Ishikawa (cell line): ENCODE measurements at regions not wholly inside any gene's neighbourhood (a gene's known extent, or its start where the extent isn't known, plus 50 kb on each side); places are given as distances from the start of the nearest gene placed in this dataset.

Source experiments
- CEBPB ChIP-seq: IDR thresholded peaks from 2 replicates; pipeline ENCODE4 v1.6.1; 2012
- CREB1 ChIP-seq: IDR thresholded peaks from 2 replicates; pipeline ENCODE4 v1.6.1; 2012; ENCODE audit warnings: low read depth
- EGR1 ChIP-seq: IDR thresholded peaks from 2 replicates; pipeline ENCODE4 v1.6.1; 2012
- EP300 ChIP-seq: IDR thresholded peaks from 2 replicates; pipeline ENCODE4 v1.6.1; 2012; ENCODE audit warnings: borderline replicate concordance
- FOXM1 ChIP-seq: IDR thresholded peaks from 2 replicates; pipeline ENCODE4 v1.6.1; 2012; ENCODE audit warnings: low read depth, borderline replicate concordance
- MAX ChIP-seq: IDR thresholded peaks from 2 replicates; pipeline ENCODE4 v1.6.1; 2012
- NFIC ChIP-seq: IDR thresholded peaks from 2 replicates; pipeline ENCODE4 v1.6.1; 2012
- RAD21 ChIP-seq: IDR thresholded peaks from 2 replicates; pipeline ENCODE4 v1.6.1; 2012; ENCODE audit warnings: low read depth
- REST ChIP-seq: IDR thresholded peaks from 2 replicates; pipeline ENCODE4 v1.6.1; 2012; ENCODE audit warnings: low read depth, mild to moderate bottlenecking
- TAF1 ChIP-seq: IDR thresholded peaks from 2 replicates; pipeline ENCODE4 v1.6.1; 2012; ENCODE audit warnings: low read depth, mild to moderate bottlenecking
- TCF12 ChIP-seq: IDR thresholded peaks from 2 replicates; pipeline ENCODE4 v1.6.1; 2012; ENCODE audit warnings: low read depth
- TEAD4 ChIP-seq: IDR thresholded peaks from 2 replicates; pipeline ENCODE4 v1.6.1; 2012
- USF1 ChIP-seq: IDR thresholded peaks from 2 replicates; pipeline ENCODE4 v1.6.1; 2012
- YY1 ChIP-seq: IDR thresholded peaks from 2 replicates; pipeline ENCODE4 v1.6.1; 2012; ENCODE audit warnings: low read depth
- ZBTB7A ChIP-seq: IDR thresholded peaks from 2 replicates; pipeline ENCODE4 v1.6.1; 2012; ENCODE audit warnings: low read depth

- TF ChIP-seq EP300 (no peak), TCF12 (no peak), RAD21 (no peak), USF1 (no peak), ZBTB7A (no peak), MAX (no peak), TAF1 (no peak), CEBPB (no peak), CREB1 (no peak)
These were observed 155.6 kb upstream of the PSMD7 start for GRCh38 chr16:74141015-74141414.

- TF ChIP-seq CEBPB (no peak), MAX (no peak), RAD21 (no peak), EGR1 (no peak), EP300 (no peak), REST (no peak), ZBTB7A (no peak), USF1 (no peak), TCF12 (no peak), YY1 (no peak), NFIC (no peak), FOXM1 (no peak), CREB1 (no peak), TEAD4 (no peak), TAF1 (no peak)
These were observed 156.1 kb upstream of the PSMD7 start for GRCh38 chr16:74140557-74140956.

GRCh38 chr16:74123826-74124225 lies 172.8 kb upstream of the PSMD7 start:
- TF ChIP-seq TEAD4 (no peak), NFIC (no peak), EP300 (no peak), FOXM1 (no peak), RAD21 (no peak), USF1 (no peak)

GRCh38 chr16:74123195-74123594 lies 173.4 kb upstream of the PSMD7 start:
- TF ChIP-seq NFIC (no peak), RAD21 (no peak), EP300 (no peak)

- TF ChIP-seq YY1 (no peak), EP300 (no peak), NFIC (no peak), CREB1 (no peak), TEAD4 (no peak), MAX (no peak), EGR1 (no peak), TAF1 (no peak), ZBTB7A (no peak), TCF12 (no peak), USF1 (no peak), REST (no peak), RAD21 (no peak), FOXM1 (no peak), CEBPB (no peak)
These were observed 178.8 kb upstream of the PSMD7 start for GRCh38 chr16:74117798-74118197.
